HCT116 (cell line): ENCODE measurements at regions not wholly inside any gene's neighbourhood (a gene's known extent, or its start where the extent isn't known, plus 50 kb on each side); places are given as distances from the start of the nearest gene placed in this dataset.

Source experiments
- ATAC-seq: fragments of 200-7000 bp; cut with Tn5 transposase; 2 replicates; pipeline ENCODE4 v1.9.1; 2020; ENCODE audit warnings: mild to moderate bottlenecking, moderate library complexity
- BruUV-seq: library from RNA; stranded (reverse); fragments of 400-500 nt; replicated peaks from 2 replicates; lab custom pipeline; 2021; lab: Mats Ljungman, UMichigan
- CTCF ChIA-PET: fragments of 300-600 bp; sonication (Branson Sonifier 250); formaldehyde crosslinking; loops from one replicate; lab custom pipeline; 2021; ENCODE audit warnings: antibody characterized with exemption; lab: Charles Lee
- POLR2A ChIA-PET: fragments of 300-600, 350-600 bp; sonication (Branson Sonifier 250); formaldehyde crosslinking; loops from one replicate; lab custom pipeline; 2021; ENCODE audit warnings: antibody characterized with exemption; lab: Charles Lee
- RAD21 ChIA-PET, 2 experiments: fragments of 300-600 bp; sonication (Branson Sonifier 250); formaldehyde crosslinking; loops; one replicate each; lab custom pipeline; 2023; ENCODE audit warnings: low total read pairs in 2 of 2; ENCODE audit not compliant: uncharacterized antibody in 2 of 2, unreplicated experiment in 2 of 2, low non-redundant PET in 1 of 2; lab: Charles Lee
- DNase-seq: peaks from one replicate; pipeline ENCODE4 v3.0.0-alpha.2; 2010; ENCODE audit warnings: low read depth, low spot score
- H2AFZ ChIP-seq: fragments of 200-600 bp; shearing (Covaris generic), sonication (generic); 2 replicates; pipeline ENCODE4 v1.6.1; 2017; ENCODE audit warnings: low read depth, mixed run types, mixed read lengths, antibody characterized with exemption, low read length; ENCODE audit not compliant: poor library complexity, severe bottlenecking
- H3K27ac ChIP-seq: 2 replicates; pipeline ENCODE4 v1.5.1; 2012; ENCODE audit warnings: low read depth, low read length
- H3K27me3 ChIP-seq: fragments of 200-600 bp; sonication (generic); 2 replicates; pipeline ENCODE4 v1.6.1; 2016; ENCODE audit warnings: mixed run types, low read length, mixed read lengths; ENCODE audit not compliant: insufficient read depth
- H3K36me3 ChIP-seq, 2 experiments: fragments of 200-500 bp in 1 of 2; fragments of 200-600 bp in 1 of 2; sonication (Bioruptor generic) in 1 of 2; sonication (generic) in 1 of 2; 2 replicates each; pipeline versions ENCODE4 v1.5.1 to v1.6.1; 2014 to 2016; ENCODE audit warnings: low read length in 2 of 2, inconsistent platforms in 1 of 2, mixed read lengths in 1 of 2, mixed run types in 1 of 2; ENCODE audit not compliant: insufficient read depth in 2 of 2, control insufficient read depth in 1 of 2
- H3K4me1 ChIP-seq, 2 experiments: fragments of 200-600 bp in 1 of 2; sonication (generic) in 1 of 2; 2 replicates each; pipeline versions ENCODE4 v1.5.1 to v1.6.1; 2012 to 2017; ENCODE audit warnings: low read length in 2 of 2, inconsistent platforms in 1 of 2, mild to moderate bottlenecking in 1 of 2, mixed read lengths in 1 of 2, mixed run types in 1 of 2, moderate library complexity in 1 of 2; ENCODE audit not compliant: insufficient read depth in 2 of 2, control insufficient read depth in 1 of 2
- H3K4me2 ChIP-seq: fragments of 200-600 bp; sonication (generic); 2 replicates; pipeline ENCODE4 v1.6.1; 2017; ENCODE audit warnings: mixed run types, low read length, mixed read lengths
- H3K4me3 ChIP-seq, 2 experiments: fragments of 200-600 bp in 1 of 2; sonication (generic) in 1 of 2; replicated peaks in 1 of 2; 2 replicates each; pipeline ENCODE4 v1.5.1; 2011 to 2016; ENCODE audit warnings: low read length in 2 of 2, control low read depth in 1 of 2, low read depth in 1 of 2, mild to moderate bottlenecking in 1 of 2, mixed read lengths in 1 of 2, mixed run types in 1 of 2
- H3K79me2 ChIP-seq: fragments of 200-600 bp; sonication (generic); 2 replicates; pipeline ENCODE4 v1.6.1; 2017; ENCODE audit warnings: mild to moderate bottlenecking, mixed run types, low read length, moderate library complexity, mixed read lengths; ENCODE audit not compliant: insufficient read depth
- H3K9ac ChIP-seq: fragments of 200-600 bp; sonication (generic); 2 replicates; pipeline ENCODE4 v1.6.1; 2016; ENCODE audit warnings: low read length, mixed read lengths
- H3K9me2 ChIP-seq: fragments of 200-600 bp; sonication (generic), shearing (Covaris generic); 2 replicates; pipeline ENCODE4 v1.6.1; 2017; ENCODE audit warnings: mixed run types, mild to moderate bottlenecking, moderate library complexity; ENCODE audit not compliant: insufficient read depth
- H3K9me3 ChIP-seq, 2 experiments: fragments of 200-500 bp in 1 of 2; fragments of 200-600 bp in 1 of 2; sonication (Bioruptor generic) in 1 of 2; sonication (generic) in 1 of 2; 2 replicates each; pipeline ENCODE4 v1.6.1; 2014 to 2017; ENCODE audit warnings: low read length in 2 of 2, mixed read lengths in 2 of 2, inconsistent platforms in 1 of 2, low read depth in 1 of 2, mild to moderate bottlenecking in 1 of 2, mixed run types in 1 of 2, moderate library complexity in 1 of 2; ENCODE audit not compliant: control insufficient read depth in 1 of 2, insufficient read depth in 1 of 2
- H4K20me1 ChIP-seq: fragments of 200-600 bp; sonication (generic), shearing (Covaris generic); 2 replicates; pipeline ENCODE4 v1.6.1; 2017; ENCODE audit warnings: mixed run types, mild to moderate bottlenecking, moderate library complexity; ENCODE audit not compliant: insufficient read depth
- CBX3 ChIP-seq: IDR thresholded peaks from 2 replicates; pipeline ENCODE4 v1.6.1; 2012; ENCODE audit warnings: low read depth
- CTCF ChIP-seq, 3 experiments: fragments of 200-600 bp in 1 of 3; sonication (generic) in 1 of 3; IDR thresholded peaks in 2 of 3; conservative IDR thresholded peaks in 1 of 3; 2 replicates each; pipeline ENCODE4 v1.5.1; 2012 to 2017; ENCODE audit warnings: low read depth in 2 of 3, low read length in 2 of 3, antibody characterized with exemption in 1 of 3, borderline replicate concordance in 1 of 3, control low read depth in 1 of 3, mild to moderate bottlenecking in 1 of 3, mixed read lengths in 1 of 3, mixed run types in 1 of 3, moderate library complexity in 1 of 3; ENCODE audit not compliant: insufficient read depth in 1 of 3
- ELF1 ChIP-seq: IDR thresholded peaks from 2 replicates; pipeline ENCODE4 v1.6.1; 2012; ENCODE audit warnings: low read depth, borderline replicate concordance
- EZH2 ChIP-seq: fragments of 200-600 bp; sonication (generic); IDR thresholded peaks from 2 replicates; pipeline ENCODE4 v1.6.1; 2017; ENCODE audit warnings: antibody characterized with exemption, mixed run types
- SIN3A ChIP-seq: IDR thresholded peaks from 2 replicates; pipeline ENCODE4 v1.6.1; 2012; ENCODE audit warnings: low read depth
- TCF7L2 ChIP-seq: IDR thresholded peaks from 2 replicates; pipeline ENCODE4 v1.7.0; 2011; ENCODE audit warnings: borderline replicate concordance, inconsistent platforms; ENCODE audit not compliant: insufficient read depth, insufficient read length; ENCODE audit errors: extremely low read depth
- ZNF274 ChIP-seq: fragments of 200-500 bp; sonication (Bioruptor generic); IDR thresholded peaks from 2 replicates; pipeline ENCODE4 v1.6.1; 2014; ENCODE audit warnings: mild to moderate bottlenecking, low read depth, low read length, inconsistent platforms
- intact Hi-C: fragments of 100-400 bp; cut with micrococcal nuclease; formaldehyde crosslinking; loops from 2 replicates; pipeline ENCODE4 v1.10.0; 2022
- TF ChIP-seq, protein P1 (sequence below): IDR thresholded peaks from 2 replicates; pipeline ENCODE4 v1.6.1; 2012

DNA sequence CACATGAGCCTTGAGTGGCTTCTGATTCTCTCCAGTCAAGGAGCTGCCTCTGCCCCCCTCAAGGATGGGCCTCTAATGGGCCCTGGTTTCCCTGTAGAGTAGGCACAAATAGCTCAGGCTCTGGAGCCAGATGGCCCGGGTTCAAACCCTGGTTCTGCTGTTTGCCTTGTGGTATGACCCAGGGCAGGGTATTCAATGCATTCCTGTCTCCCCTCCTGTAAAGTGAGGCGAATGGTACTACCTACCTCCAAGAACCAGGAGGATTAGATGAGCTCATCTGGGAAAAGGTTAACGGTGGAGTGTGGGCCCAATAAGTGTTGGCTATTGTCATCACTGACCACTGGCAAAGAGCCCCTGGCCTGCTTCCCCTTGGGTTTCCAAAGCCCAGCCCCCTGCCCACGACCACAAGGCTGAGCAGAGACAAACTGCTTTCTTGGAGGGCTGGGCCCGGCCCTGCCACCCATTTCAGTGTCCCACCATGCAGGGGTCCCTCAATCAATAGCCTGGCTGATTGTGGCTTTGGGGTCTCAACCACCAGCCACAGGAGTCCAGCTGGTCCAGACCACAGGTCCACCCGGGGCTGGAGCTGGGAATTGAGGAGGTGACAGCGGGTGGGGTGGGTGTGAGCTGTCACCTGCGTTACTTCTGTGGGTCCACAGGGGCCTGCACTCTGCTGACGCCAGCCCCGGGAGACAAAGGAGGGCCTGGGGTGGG is 115.6 kb upstream of the RUNX3 start:
- ChIA-PET POLR2A (no interaction called here), CTCF (interaction anchor here (1.3 kb wide), 1 partner anchor 8 kb away, joined by 5 read pairs; no protein-coding TSS in a partner anchor), RAD21 (no interaction called here)
- Histone ChIP-seq H3K79me2 (no peaks in the 10 kb centered on the region), H3K4me3 (no peak overlapping the region), H3K9me2 (no peaks in the 10 kb centered on the region), H3K9ac (no peak overlapping the region), H3K27me3 (no peaks in the 10 kb centered on the region), H3K27ac (no peak overlapping the region), H3K9me3 (no peaks in the 10 kb centered on the region), H3K36me3 (no peaks in the 10 kb centered on the region), H3K4me1 (no peaks in the 10 kb centered on the region), H2AFZ (no peak overlapping the region), H3K4me2 (no peak overlapping the region), H4K20me1 (no peaks in the 10 kb centered on the region)
- intact Hi-C loops = no loop called here
- DNase-seq (no peak), ATAC-seq (no peak)
- no peak for TF ChIP-seq SIN3A
- TF ChIP-seq, protein P1, sequence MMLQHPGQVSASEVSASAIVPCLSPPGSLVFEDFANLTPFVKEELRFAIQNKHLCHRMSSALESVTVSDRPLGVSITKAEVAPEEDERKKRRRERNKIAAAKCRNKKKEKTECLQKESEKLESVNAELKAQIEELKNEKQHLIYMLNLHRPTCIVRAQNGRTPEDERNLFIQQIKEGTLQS = no peak
- no TSS peak for BruUV-seq

DNA sequence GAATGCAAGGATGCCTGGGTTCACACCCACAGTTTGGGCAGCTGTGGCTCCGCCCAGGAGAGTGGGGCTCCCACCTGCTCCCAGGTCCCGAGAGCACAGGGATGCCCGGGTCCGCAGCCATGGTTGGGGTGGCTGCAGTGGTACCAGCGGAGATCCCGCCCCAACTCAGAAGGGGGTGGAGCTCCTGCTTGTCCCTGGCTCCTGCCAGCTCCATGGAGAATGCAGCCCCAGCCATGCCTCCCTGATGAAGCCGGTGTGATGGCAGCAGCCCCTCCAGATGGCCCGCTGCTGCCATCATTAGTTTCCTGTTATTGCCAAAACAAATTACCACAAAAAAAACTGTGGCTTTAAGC is 113.1 kb upstream of the RUNX3 start:
- CTCF ChIA-PET = no interaction called here
- H3K27me3 ChIP-seq = no peaks in the 10 kb centered on the region
- H3K4me3 ChIP-seq = no peak overlapping the region
- H3K4me1 ChIP-seq = no peaks in the 10 kb centered on the region
- no peaks in the 10 kb centered on the region for H3K9me3 ChIP-seq
- no peaks in the 10 kb centered on the region for H4K20me1 ChIP-seq
- POLR2A ChIA-PET = no interaction called here
- no peaks in the 10 kb centered on the region for H3K9me2 ChIP-seq
- H3K4me2 ChIP-seq = no peak overlapping the region
- DNase-seq (no peak), ATAC-seq (no peak)
- no peaks in the 10 kb centered on the region for H3K79me2 ChIP-seq
- BruUV-seq = no TSS peak
- RAD21 ChIA-PET = no interaction called here
- H3K9ac ChIP-seq = no peak overlapping the region
- H3K27ac ChIP-seq = no peak overlapping the region
- H3K36me3 ChIP-seq = no peaks in the 10 kb centered on the region
- TF ChIP-seq ELF1 (no peak), ZNF274 (no peak), SIN3A (no peak), CTCF (IDR thresholded peaks at IDR 0.05 in 2 of 3, conservative IDR thresholded peaks at IDR 0.05 in 1 of 3; ENCODE audit: borderline replicate concordance in 1 of 3, insufficient read depth in 1 of 3, low read depth in 2 of 3, low read length in 2 of 3) (no peak), EZH2 (no peak), TCF7L2 (no peak), CBX3 (no peak)
- H2AFZ ChIP-seq = no peak overlapping the region
- intact Hi-C loops = no loop called here
